VCaP (cell line): ENCODE measurements at regions not wholly inside any gene's neighbourhood (a gene's known extent, or its start where the extent isn't known, plus 50 kb on each side); places are given as distances from the start of the nearest gene placed in this dataset.

Experiments
- H3K27ac ChIP-seq: fragments of 450-650 bp; 2 replicates; pipeline ENCODE4 v1.5.1; 2017
- CTCF ChIP-seq: fragments of 450-650 bp; conservative IDR thresholded peaks from 2 replicates; pipeline ENCODE4 v1.5.1; 2017; ENCODE audit warnings: mild to moderate bottlenecking, moderate library complexity

DNA sequence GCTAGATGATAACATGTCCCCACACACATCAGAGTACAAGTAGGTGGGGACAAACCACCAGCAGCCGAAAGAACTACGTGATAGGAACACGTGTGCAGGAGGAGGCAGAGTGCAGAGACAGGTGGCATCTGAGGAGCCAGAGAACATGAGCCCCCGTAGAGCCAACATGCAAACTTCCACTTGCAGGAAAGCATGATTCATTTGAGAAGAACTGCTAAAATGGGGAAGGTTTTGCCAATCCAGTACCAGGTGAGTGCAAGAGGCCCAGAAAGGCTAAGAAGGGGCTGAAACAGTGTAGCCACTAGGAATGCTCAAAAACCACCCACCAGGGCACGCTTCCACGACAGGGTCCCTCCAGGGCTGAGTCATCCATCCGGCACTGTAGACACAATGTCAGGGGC is 149.8 kb upstream of the TENM3 start:
- TF ChIP-seq CTCF, result no peak
- no peak overlapping the region for H3K27ac ChIP-seq

GRCh38 chr4:182093935-182094334 is 149.3 kb upstream of the TENM3 start:
- TF ChIP-seq CTCF, result no peak
- H3K27ac ChIP-seq, result no peak overlapping the region

- H3K27ac ChIP-seq, result no peak overlapping the region
- TF ChIP-seq CTCF, result no peak
Observed at GRCh38 chr4:182101618-182102017, 141.6 kb upstream of the TENM3 start.

GRCh38 chr4:182102576-182102975 is 140.6 kb upstream of the TENM3 start:
- no peak for TF ChIP-seq CTCF
- H3K27ac ChIP-seq, result no peak overlapping the region

DNA sequence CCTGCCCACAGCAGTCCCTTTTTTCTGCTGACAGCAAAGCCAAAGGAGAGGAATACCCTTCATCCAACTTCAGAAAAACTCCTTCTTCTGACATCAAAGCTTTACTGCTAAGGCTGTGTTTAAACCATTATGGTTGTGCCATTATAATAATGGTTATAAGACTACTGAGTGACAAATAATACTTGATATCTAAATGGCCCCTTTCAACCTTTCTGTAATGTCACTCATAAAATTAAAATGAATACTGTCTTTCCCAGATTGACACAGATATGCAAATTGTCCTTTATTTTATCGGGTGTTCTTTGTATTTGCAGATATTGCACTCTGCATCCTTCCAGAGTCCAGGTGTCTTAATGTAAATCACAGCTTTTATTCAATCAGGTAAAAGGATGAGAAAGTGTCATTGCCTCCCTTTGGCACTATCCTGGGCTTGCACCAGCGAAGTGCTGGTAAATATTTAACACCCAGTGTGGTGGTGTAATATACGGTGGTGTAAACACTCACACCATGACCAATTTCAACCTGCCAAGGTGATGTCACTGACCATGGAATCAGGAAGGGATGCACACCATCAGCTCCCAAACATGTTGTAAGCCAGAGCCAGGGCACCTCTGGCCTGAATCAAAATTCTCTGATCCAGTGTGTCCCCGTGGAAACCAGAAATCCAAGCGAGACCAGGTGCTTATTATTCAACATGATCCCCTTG is 139.4 kb upstream of the TENM3 start:
- TF ChIP-seq CTCF, result no peak
- H3K27ac ChIP-seq, result no peak overlapping the region

DNA sequence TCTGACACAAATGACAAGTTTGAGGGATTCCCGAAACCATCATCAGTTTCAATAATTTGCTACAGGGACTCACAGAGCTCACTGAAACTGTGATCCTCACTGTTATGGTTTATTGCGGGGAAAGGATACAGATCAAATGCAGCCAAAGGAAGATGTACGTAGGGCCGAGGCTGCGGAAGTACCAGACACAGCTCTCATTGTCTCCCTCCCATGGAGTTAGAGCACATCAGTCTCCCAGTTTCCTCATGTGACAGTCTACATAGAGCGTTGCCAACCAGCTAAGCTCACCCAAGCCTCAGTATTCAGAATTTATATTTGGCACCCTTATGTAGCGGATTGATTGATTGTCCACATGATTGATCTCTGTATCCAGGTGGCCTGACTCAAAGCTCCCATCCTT is 137.8 kb upstream of the TENM3 start:
- no peak overlapping the region for H3K27ac ChIP-seq
- no peak for TF ChIP-seq CTCF

- no peak for TF ChIP-seq CTCF
Observed at GRCh38 chr4:182107931-182108330, 135.3 kb upstream of the TENM3 start.

More at GRCh38 chr4:182107931-182108330, 135.3 kb upstream of the TENM3 start:
- H3K27ac ChIP-seq, result no peak overlapping the region
